ENCODE measurements at regions not wholly inside any gene's neighbourhood (a gene's known extent, or its start where the extent isn't known, plus 50 kb on each side); places are given as distances from the start of the nearest gene placed in this dataset.

DNA sequence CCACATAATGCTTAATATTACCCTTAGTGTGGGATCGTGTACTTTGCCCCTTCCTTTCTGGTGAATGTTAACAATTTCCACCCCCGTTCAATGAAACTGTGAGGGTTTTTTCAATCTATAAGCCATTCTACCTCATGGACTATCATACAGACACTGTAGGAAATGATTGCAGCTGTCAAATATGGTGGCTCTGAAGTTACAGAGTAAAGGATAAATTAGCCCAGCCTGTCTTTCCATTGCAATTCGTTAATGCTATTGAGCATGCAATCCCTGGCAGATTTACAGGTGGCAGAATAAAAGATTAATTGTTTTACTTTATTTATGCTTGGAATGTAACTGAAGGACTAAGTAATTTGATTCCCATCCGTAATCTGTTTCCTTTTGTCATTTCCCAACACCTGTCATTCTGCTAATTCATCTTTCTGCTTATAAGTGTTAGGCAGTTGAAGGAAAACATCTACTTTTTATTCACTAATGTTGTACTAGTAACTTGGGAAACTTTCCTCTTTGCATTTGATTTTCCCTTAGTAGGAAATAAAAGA, 1211.6 kb upstream of the LRRN3 start:
- Histone ChIP-seq H4K20me1 (ENCODE audit: control insufficient read depth, extremely low read depth, insufficient read depth, low read length) (no peaks in the 10 kb centered on the region), H3K27me3 (ENCODE audit: control insufficient read depth, insufficient read depth, low read length) (no peaks in the 10 kb centered on the region), H3K9ac (ENCODE audit: insufficient read depth, low read length) (no peak overlapping the region), H3K79me2 (ENCODE audit: control insufficient read depth, insufficient read depth, low read length) (no peaks in the 10 kb centered on the region), H3K36me3 (ENCODE audit: control insufficient read depth, insufficient read depth, low read length) (no peaks in the 10 kb centered on the region), H3K9me3 (ENCODE audit: control insufficient read depth, insufficient read depth, low read depth, low read length) (no peaks in the 10 kb centered on the region), H2AFZ (ENCODE audit: low read length) (no peak overlapping the region), H3K4me2 (ENCODE audit: extremely low read depth, insufficient read depth, low read length) (no peak overlapping the region), H3K4me3 (replicated peaks in 1 of 4; ENCODE audit: control extremely low read depth in 1 of 4, insufficient read depth in 1 of 4, low read depth in 3 of 4, low read length in 4 of 4) (no peak overlapping the region), H3K4me1 (ENCODE audit: control insufficient read depth, extremely low read depth, insufficient read depth, low read length) (no peaks in the 10 kb centered on the region), H3K27ac (ENCODE audit: insufficient read depth, low read length) (no peak overlapping the region)
- DNase-seq (ENCODE audit: low read depth in 2 of 2), result no peak
- no peak for TF ChIP-seq EZH2 (IDR thresholded peaks at IDR 0.05; ENCODE audit: low read length, missing control alignments)
- TF ChIP-seq, protein P1, sequence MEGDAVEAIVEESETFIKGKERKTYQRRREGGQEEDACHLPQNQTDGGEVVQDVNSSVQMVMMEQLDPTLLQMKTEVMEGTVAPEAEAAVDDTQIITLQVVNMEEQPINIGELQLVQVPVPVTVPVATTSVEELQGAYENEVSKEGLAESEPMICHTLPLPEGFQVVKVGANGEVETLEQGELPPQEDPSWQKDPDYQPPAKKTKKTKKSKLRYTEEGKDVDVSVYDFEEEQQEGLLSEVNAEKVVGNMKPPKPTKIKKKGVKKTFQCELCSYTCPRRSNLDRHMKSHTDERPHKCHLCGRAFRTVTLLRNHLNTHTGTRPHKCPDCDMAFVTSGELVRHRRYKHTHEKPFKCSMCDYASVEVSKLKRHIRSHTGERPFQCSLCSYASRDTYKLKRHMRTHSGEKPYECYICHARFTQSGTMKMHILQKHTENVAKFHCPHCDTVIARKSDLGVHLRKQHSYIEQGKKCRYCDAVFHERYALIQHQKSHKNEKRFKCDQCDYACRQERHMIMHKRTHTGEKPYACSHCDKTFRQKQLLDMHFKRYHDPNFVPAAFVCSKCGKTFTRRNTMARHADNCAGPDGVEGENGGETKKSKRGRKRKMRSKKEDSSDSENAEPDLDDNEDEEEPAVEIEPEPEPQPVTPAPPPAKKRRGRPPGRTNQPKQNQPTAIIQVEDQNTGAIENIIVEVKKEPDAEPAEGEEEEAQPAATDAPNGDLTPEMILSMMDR (conservative IDR thresholded peaks at IDR 0.05 in 1 of 2, IDR thresholded peaks at IDR 0.05 in 1 of 2; ENCODE audit: low read depth in 1 of 2, low read length in 2 of 2), result no peak

DNA sequence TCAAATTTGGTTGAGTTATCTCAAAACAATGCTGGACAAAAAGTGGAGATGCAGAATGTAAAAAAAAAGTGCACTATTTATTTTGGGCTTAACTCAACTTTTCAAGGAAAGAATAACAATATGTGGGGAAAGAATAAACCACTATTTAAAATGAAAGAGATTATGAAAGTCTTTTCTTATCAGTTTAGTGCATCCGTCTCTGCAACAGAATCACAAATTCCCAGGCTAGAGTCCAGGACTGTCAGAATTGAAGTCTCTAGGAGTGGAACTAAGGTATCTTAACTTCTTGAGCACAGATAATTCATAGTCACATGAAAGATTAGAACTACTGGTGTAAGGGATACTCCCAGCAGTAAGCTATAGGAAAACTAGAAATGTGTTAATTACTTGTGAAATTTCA, 1200.3 kb upstream of the LRRN3 start:
- DNase-seq (ENCODE audit: low read depth in 2 of 2), result peak in 1 of 2 donors; percentile 9
- Histone ChIP-seq H3K9ac (ENCODE audit: insufficient read depth, low read length) (no peak overlapping the region), H3K79me2 (ENCODE audit: control insufficient read depth, insufficient read depth, low read length) (no peaks in the 10 kb centered on the region), H3K27me3 (ENCODE audit: control insufficient read depth, insufficient read depth, low read length) (no peaks in the 10 kb centered on the region), H3K4me2 (ENCODE audit: extremely low read depth, insufficient read depth, low read length) (no peak overlapping the region), H3K9me3 (ENCODE audit: control insufficient read depth, insufficient read depth, low read depth, low read length) (no peaks in the 10 kb centered on the region), H2AFZ (ENCODE audit: low read length) (no peak overlapping the region), H3K36me3 (ENCODE audit: control insufficient read depth, insufficient read depth, low read length) (no peaks in the 10 kb centered on the region), H3K27ac (ENCODE audit: insufficient read depth, low read length) (no peak overlapping the region), H4K20me1 (ENCODE audit: control insufficient read depth, extremely low read depth, insufficient read depth, low read length) (no peaks in the 10 kb centered on the region), H3K4me1 (ENCODE audit: control insufficient read depth, extremely low read depth, insufficient read depth, low read length) (no peaks in the 10 kb centered on the region), H3K4me3 (replicated peaks in 1 of 4; ENCODE audit: control extremely low read depth in 1 of 4, insufficient read depth in 1 of 4, low read depth in 3 of 4, low read length in 4 of 4) (no peak overlapping the region)
- TF ChIP-seq EZH2 (IDR thresholded peaks at IDR 0.05; ENCODE audit: low read length, missing control alignments), result no peak
- TF ChIP-seq, protein P1 (conservative IDR thresholded peaks at IDR 0.05 in 1 of 2, IDR thresholded peaks at IDR 0.05 in 1 of 2; ENCODE audit: low read depth in 1 of 2, low read length in 2 of 2), result no peak

DNA sequence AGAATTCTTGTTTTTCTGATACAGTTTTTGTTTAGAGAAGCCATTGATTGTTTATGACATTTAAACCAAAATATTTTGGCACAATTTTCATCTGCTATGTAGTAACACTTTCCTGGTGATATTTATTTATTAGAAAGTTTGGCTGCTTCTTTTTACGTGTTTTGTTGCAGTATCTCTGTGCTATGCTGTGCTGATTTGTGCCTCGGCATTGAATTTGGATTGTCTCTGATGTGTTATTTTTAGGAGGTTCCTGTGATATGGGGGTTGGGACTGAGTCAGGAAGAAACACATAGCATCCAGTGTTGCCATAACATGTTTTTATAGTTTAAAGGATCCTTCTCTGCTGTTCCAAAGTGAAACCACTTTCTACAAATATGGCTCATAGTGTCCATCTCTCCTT, 1197.7 kb upstream of the LRRN3 start:
- H3K4me3 ChIP-seq (replicated peaks in 1 of 4; ENCODE audit: control extremely low read depth in 1 of 4, insufficient read depth in 1 of 4, low read depth in 3 of 4, low read length in 4 of 4), result peak overlapping the region; percentile 9 to 50 (median 18)
- no peak overlapping the region for H3K9ac ChIP-seq (ENCODE audit: insufficient read depth, low read length)
- H3K4me2 ChIP-seq (ENCODE audit: extremely low read depth, insufficient read depth, low read length), result peak overlapping the region; percentile 63
- no peaks in the 10 kb centered on the region for H3K79me2 ChIP-seq (ENCODE audit: control insufficient read depth, insufficient read depth, low read length)
- H3K9me3 ChIP-seq (ENCODE audit: control insufficient read depth, insufficient read depth, low read depth, low read length), result no peaks in the 10 kb centered on the region
- no peaks in the 10 kb centered on the region for H3K36me3 ChIP-seq (ENCODE audit: control insufficient read depth, insufficient read depth, low read length)
- H3K27me3 ChIP-seq (ENCODE audit: control insufficient read depth, insufficient read depth, low read length), result no peaks in the 10 kb centered on the region
- peak in 1 of 2 donors; percentile 28 for DNase-seq (ENCODE audit: low read depth in 2 of 2)
- no peaks in the 10 kb centered on the region for H4K20me1 ChIP-seq (ENCODE audit: control insufficient read depth, extremely low read depth, insufficient read depth, low read length)
- peak overlapping the region; percentile 67 for H2AFZ ChIP-seq (ENCODE audit: low read length)
- no peak overlapping the region for H3K27ac ChIP-seq (ENCODE audit: insufficient read depth, low read length)
- TF ChIP-seq, protein P1 (conservative IDR thresholded peaks at IDR 0.05 in 1 of 2, IDR thresholded peaks at IDR 0.05 in 1 of 2; ENCODE audit: low read depth in 1 of 2, low read length in 2 of 2), result no peak
- TF ChIP-seq EZH2 (IDR thresholded peaks at IDR 0.05; ENCODE audit: low read length, missing control alignments), result no peak
- H3K4me1 ChIP-seq (ENCODE audit: control insufficient read depth, extremely low read depth, insufficient read depth, low read length), result no peaks in the 10 kb centered on the region

Data from fibroblast of lung (primary cell).